Activated CD4-positive, alpha-beta T cell treated with anti-CD3 and anti-CD28 coated beads, Interleukin-2, amount 50 U/mL, for 1 hour (primary cell): ENCODE measurements at regions not wholly inside any gene's neighbourhood (a gene's known extent, or its start where the extent isn't known, plus 50 kb on each side); places are given as distances from the start of the nearest gene placed in this dataset.
"Not testable (repeated sequence)": the region's sequence is repeated elsewhere in the genome, so short reads cannot be mapped to it uniquely, and the experiment has no call there.

Source experiments
- DNase-seq: peaks from one replicate; pipeline ENCODE4 v3.0.0-alpha.2; 2020

DNA sequence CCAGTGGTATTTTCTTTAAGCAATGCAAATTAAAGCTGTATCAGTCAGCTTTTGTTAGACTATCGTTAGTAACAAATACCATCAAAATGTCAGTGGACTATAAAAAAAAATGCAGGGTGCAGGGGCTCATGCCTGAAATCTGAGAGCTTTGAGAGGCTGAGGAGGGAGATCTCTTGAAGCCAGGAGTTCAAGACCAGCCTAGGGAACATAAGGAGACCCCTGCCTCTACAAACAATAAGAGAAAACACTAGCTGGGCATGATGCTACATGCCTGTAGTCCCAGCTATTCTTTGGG is 253.7 kb downstream of the MYCN start:
- DNase-seq, result no peak

DNA sequence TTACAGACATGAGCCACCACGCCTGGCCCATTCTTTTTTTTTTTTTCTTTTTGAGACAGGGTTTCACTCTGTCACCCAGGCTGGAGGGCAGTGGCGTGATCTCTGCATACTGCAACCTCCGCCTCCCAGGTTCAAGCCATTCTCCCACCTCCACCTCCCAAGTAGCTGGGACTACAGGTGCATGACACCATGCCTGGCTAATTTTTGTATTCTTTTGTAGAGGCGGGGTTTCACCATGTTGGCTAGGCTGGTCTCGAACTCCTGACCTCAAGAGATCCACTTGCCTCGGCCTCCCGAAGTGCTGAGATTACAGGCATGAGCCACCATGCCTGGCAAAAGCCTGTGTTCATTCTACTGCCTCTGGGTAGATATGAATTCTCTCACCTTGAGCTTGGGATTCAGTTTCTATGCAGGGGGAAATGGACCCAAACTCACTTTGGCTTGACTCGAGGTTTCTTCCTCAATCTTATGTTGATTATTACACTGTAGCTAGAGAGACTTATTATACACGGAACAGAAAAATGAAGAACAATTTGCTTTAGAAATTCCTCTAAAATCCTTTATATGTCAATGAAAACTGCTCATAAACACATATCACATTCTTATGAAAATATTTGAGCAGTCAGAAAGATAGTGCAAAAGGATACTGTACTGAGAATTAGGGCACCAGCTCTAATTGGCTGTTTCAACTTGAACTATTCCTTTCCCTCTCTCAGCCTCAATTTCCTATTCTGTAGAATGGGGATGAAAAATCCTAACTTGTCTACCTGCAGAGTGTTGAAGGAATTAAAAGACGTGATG is 252.3 kb downstream of the MYCN start:
- no peak for DNase-seq

DNA sequence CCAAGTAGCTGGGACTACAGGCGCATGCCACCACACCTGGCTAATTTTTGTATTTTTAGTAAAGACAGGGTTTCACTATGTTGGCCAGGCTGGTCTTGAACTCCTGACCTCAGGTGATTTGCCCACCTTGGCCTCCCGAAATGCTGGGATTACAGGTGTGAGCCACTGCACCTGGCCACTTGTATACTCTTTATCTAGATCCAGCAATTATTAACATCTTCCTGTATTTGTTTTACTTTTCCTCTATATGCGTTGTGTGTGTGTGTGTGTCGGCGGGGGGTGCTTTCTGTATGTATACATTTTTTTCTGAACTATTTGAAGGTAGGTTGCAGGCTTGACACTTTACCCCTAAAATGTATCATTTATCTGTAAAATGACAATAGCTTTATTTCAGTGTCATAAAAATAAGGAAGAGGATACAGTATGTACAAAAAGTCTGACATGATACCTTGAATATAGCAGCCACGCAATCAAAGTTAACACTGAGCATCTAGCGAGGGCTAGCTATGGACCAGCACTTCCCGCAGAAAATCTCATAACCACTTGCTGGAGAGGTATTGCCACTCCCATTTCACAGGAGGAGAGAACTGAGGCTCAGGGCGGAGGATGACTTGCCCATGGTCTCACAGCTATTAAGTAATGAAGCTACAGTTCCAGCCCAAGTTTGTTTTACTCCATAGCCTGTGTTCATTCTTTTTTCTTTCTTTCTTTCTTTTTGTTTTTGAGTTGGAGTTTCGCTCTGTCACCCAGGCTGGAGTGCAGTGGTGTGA is 251.3 kb downstream of the MYCN start:
- no peak for DNase-seq

DNA sequence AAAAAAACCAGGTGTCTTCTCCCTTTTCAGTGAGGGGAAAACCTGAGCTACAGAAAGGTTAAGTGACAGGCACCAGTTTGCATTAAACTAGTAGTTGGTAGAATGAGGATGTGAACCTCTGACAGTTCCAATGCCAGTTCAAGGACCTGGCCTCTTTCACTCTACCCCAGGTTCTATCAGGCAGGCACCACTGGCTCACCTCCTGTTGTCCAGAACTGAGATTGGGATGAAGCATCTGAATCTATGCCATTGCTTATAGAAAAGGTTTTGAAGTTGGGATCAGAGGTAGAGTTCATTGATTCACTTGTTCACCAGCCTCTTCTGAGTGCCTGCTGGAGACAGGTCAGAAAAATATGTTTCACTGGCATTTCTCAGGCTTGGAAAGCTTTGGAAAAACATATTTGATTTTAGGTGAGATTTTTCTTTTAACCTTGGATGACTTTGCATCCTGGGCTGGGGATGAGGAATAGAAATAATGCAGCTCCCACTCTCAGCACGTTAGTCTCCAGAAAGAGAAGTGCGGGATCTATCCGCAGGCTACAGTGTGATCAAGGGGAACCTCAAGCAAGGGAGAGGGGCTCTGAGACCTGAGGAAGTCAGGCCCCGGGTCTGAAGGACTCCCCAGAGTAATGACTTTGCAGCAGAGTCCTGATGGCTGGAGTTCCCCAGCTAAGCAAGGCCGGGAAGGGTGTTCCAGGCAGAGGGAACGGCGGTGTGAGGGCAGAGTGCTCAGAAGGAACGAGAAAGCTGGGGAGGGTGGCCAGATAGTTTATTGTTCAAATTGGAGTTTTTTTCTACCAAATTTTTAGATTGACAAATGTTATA is 250.3 kb downstream of the MYCN start:
- no peak for DNase-seq

DNA sequence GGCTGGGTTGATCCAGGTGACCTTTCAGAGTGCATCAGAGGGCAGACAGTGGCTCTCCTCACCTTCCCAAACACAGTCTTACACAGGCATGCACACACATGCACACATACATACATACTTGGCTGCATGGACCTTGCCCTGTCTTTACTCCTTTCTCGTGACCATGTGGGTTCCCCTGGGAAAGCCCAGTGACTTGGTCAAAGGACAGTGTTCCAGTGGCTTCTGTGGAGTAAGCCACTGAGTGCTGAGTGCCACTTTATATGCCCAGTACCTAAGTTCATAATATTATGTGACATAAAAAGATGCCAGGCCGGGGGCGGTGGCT is 249.4 kb downstream of the MYCN start:
- DNase-seq, result no peak

DNA sequence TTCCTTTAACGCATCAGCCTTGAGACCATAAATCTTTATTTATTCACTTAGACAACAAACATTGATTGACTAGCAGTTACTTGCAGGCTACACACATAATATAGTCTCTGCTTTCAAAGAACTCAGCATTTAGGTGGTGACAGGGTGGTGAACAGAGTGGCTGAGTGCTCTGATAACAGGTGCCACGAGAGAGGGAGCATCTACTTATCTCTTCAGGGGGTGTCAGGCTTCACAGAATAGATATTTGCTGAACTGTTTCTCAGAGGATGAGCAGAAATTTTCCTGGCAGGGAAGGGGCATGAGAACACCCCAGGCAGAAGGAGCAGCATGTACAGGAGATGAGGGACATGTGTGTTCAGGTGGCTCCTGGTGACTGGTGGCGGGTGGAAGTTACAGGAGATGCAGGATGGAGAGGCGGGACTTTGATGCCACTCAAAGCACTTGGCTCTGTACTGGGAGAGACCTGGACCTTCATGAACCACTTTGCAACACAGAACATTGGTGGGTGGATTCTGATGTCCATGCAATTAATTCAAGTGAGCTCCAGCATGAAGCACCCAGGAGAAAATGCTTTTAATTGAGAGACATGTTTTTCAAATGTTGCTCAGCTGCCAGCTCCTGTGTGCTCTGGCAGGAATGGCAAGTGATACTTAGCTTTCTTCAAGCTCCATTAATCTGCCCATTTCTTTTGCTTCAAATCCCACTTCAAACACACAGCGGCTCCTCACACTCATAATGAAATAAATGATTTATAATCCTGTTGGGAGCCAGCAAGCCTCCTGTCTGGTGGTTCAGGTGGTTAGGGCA is 248.9 kb downstream of the MYCN start:
- DNase-seq, result no peak

DNA sequence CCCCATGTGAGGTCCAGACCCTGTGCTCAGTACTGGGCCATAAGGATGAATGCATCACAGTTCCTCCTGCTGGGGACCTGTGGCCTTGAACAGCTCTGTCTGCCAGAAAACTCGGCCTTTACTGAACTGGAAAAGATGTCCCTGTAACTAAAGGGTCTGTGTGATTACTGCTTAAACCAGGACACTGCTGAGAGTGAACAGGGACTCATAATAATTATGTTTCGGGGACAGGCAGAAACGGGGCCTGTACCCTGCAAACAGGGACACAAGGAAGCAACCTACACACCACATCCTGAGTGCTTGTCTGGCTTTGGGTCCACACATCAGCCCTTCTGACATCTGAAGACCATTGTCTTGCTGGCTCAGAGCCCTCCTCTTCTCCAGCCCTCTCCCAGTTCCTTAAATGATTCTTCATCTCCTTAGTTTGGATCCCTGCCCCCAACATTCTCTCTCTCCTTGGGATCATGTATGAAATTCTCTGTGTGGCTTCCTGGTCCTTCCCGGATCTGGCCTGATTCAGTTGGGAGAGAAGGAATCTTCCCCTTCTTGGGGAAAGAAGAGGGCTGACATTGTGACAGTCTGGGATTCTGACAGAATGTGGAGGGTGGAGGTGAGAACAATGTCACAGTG is 248.0 kb downstream of the MYCN start:
- DNase-seq, result no peak

DNA sequence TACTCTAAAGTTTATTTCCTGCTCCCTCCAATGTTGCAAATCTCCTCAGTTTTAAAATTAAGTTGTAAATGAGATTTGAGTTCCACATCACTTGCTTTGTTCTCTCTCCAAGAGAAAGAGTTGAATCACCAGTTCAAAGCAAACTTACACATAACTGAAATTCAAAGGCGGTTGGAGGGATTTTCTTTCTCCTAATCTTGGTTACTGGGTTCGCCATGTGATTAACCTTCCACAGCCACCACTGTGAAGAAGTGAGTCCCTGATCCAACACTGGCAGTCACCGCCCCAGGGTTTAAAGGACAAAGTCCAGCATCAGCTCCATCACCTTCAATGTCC is 247.1 kb downstream of the MYCN start:
- DNase-seq, result no peak

DNA sequence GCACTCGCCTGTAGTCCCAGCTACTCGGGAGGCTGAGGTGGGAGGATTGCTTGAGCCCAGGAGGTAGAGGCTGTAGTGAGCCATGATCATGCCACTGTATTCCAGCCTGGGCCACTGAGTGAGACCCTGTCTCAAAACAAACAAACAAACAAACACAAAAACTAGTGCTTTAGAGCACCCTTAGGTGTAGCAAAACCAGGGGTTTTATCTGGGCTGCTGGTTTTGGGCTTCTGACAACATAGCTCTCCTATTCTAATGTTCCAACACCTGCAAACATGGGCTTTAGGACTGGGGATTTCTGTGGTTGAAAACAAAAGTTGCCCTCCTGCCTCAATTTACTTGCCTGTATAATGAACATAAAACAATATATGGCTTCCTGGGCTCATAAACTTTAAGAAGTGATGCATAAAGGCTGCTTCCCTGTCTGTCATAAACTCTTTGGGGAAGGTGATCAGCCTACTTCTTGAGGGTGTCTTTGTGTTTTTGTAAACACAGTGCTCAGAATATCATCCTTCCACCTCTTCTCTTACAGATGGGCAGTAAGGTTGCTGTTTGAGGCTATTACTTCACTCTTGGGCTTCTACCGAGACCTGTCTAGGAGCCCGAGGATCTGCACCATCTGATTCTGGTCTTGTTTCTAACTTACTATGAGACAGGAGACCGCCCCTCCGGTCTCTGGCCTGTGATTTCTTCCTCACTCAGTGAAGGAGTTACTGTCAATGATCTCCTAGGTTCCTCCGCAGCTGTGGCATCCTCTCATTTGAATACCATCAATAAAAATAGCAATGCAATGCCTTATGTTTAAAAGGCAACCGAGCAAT is 246.5 kb downstream of the MYCN start:
- DNase-seq, result no peak

DNA sequence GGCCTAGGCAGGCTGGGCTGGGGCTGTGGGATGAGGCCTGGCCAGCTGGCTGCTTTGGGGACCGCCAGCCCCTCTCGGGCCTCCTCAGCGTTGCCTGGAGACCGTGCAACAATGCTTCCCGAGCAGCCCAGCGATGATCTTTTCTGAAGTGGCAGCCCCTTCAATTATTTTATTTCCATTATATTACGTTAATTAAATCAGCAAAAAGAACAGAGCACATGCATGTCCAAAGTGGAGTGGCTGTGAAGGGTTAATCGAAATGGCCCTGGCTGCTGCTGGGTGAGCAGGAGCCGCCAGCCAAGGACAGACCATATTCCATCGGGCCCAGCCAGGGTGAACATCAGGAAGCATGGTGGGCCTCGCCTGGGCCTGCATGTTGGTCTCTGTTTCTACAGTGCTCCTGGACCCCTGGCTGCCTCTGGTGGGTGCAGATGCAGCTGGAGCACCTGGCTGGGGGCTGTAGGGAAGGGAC is 245.5 kb downstream of the MYCN start:
- DNase-seq, result no peak

DNA sequence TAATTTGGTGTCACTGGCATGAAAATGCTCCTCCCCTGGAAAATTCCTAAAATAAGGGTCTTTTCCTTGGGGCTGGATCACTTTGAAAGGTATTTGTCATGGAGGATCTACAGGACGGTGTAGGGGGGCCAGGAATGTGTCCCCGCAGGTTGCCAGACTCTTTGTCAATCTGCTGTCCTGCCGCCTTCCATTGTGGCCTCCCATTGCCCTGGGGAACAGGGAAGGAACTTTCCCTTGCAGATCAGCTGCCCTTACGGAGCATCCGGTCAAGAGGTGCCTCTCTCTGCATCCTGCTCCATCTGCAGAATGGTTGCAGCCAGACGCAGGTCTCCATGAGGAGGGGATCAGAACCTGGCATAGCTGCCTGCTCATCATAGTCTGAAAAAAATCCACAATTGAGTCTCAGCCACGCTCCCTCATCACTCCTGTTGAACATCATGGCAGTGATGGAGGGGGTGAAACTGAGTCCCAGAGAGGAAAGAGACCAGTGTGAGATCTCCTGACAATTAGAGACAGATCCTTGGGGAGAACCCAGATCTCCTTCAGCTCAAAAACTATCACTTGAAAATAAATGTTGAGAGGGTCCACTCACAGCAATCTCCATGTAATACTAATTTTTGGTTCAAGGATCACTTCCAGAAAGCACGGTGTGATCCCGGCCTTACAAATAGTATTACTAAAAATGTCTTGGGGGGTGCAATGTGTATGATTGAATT is 244.8 kb downstream of the MYCN start:
- no peak for DNase-seq

DNA sequence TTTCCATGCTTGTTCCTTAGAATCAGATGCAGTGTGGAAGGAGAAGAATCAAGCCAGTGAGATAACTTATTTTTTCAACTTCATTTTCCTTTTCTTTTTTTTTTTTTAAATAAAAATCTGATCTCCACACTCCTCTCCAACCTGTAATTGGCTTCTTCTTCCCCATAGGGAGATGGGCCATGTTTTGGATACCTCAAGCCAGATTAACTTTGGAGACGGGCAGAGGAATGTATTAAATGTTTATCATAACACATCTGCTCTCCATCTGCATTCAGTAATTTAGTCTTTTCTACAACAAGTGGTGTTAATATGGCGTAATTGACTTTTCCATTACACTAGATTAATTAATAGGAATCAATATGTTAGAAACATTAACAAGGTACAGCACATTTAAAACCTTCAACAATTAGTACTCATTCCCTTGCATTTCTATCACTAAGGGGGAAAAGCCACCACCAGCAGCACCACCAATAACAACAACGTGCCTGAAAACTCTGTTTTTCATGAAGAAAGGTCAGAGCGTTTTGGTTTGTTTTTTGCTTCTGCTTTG is 244.1 kb downstream of the MYCN start:
- no peak for DNase-seq

DNA sequence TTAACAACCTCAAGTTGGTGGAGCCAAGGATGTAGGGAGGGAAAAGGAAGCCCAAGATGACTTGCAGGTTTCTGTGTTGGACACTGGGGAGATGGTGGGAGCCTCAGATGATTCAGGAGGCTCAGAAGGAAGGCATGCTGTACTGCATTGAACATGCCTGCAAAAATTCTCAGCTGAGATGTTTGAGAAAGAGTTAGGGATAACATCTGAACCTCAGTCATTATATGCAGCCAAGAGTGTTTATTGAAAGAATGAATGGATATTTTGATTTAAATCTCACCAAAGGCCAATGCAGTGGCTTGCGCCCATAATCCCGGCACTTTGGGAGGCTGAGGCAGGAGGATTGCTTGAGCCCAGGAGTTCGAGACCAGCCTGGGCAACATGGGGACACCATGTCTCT is 243.0 kb downstream of the MYCN start:
- no peak for DNase-seq

DNA sequence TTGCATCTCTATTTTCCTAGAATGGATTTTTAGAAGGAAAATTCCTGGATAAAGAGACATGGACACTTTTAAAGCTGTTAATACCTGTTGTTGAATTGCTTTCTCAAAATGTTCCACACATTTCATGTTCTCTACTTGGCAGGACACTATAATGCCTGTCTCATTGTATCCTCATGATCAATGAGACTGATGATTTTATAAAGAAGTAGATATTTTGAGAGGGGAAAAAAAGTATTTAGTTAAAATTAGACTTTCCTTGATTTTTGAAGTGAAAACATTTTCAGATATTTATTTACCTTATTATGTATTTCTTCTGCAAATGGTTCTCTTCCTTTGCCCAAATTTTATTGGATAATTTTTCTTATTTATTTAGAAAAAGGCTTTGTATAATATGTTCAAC is 242.5 kb downstream of the MYCN start:
- no peak for DNase-seq

DNA sequence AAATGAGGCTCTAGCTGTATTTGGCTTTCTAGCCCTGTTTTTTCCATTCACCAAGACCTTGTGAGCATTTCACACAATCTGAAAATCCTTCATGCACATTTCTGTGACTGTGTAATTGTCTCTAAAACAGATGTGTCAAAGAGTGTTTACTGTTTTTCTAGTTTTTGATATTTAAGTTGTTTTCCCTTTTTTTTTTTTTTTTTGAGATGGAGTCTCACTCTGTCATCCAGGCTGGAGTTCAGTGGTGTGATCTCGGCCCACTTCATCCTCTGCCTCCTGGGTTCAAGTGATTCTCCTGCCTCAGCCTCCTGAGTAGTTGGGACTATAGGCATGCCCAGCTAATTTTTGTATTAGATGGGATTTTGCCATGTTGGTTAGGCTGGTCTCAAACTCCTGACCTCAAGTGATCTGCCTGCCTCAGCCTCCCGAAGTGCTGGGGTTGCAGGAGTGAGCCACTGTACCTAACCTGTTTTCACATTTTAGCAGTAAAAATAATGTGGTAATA is 242.0 kb downstream of the MYCN start:
- DNase-seq, result not testable (repeated sequence)

DNA sequence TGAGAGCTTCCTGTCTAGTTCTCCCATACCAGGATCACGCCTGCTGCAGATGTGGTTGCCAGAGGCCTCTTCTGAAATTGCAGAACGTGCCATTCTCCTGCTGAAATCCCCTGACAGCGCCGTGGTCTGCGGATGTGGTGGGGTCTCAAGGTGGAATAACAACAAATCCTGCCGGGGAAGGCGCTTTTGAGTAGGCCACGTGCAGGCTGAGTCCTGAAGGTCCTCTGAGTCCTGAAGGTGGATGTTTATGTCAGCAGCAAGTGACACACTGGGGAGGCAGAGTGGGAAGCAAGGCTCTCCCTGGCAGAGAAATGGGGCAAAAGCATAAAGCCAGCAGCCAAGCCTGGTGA is 241.4 kb downstream of the MYCN start:
- no peak for DNase-seq

DNA sequence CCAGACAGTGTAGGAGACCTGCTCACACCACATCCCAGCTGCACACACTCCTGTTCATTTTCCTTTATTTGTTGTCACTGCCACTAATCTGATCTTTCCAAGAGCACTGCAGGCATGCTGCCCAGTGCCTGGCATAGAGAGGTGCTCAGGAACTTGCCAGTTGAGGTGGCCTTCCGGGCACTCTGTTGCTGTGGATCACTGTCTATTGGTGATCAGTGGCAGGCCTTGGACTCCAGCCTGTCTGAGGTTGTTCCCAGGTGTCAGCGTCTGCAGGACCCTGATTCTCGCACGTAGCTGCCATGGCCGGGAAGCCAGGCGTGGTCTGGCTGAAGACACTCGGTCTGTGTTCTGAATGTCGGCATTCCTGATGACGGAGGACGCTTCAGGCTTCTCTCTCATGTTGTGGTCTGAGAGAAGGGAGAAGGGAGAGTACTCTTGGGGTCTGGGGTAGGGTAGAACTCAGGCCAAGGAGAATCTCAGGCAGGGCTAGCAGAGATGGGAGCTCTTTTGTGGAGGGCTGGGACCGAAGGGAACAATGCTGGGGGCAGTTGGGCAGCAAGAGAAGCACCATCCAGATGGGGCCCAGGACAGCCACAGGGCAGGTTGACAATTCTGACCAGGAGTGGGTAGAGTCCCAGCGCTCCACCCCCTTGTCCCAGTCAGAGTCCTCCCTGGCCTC is 240.9 kb downstream of the MYCN start:
- no peak for DNase-seq

DNA sequence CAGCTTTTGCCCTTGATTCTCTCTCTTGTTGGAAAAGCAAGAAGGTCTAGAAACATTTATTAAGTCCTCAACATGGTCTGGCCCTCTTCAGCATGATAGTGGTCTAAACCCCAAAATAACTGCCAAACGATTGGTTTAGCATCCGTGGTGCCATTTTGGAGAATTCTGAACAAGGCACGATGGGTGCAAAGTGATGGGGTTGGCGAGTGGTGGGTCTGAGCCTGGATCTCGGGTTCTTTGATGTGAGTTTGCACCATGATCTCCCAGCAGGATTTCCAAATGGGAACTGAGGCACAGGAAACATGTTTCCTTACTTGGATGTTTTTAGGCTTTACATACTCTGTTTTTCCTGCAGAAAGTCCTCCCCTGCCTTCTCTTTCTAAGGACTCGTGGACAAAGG is 240.3 kb downstream of the MYCN start:
- no peak for DNase-seq

DNA sequence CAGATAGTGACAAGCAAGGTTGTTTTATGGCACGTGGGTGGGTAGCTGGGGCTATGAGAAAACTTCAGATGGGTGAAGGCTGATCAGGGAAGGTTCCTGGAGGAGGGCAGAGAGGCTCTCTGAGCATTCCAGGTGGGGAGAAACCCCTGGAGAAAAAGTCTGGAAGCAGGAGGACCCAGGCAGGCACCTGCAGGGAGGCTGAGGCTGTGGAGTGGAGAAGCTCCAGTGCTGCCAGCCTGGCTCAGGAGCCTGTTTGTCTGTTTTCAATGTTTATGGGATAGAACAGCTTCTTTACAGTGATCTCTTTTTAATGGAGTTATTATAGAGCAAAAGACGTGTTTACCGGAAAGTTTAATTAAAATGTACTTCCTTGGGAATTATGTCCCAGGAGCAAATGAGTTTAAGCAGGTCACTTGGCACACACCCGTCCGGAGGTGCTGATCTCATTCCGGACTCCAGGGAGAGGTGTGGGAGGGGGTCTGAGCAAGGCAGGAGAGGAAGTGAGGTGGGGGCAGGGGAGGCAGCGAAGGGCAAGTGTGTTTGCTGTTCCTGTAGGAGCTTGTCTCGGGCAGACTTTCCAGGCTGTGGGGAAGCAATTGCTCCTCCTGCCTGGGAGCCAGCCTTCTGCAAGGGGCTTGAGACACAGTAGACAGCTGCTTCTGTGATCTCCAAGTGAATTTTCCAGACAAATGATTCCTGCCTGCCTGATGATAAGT is 239.5 kb downstream of the MYCN start:
- DNase-seq, result no peak
